HG03571 (cell line): ENCODE measurements at regions not wholly inside any gene's neighbourhood (a gene's known extent, or its start where the extent isn't known, plus 50 kb on each side); places are given as distances from the start of the nearest gene placed in this dataset.
A peak's percentile ranks its signal among the peaks of the same experiment; 100 is the strongest.

Source experiments
- ATAC-seq: cut with Tn5 transposase; IDR thresholded peaks from one replicate; pipeline ENCODE4 v1.9.1; 2021; ENCODE audit not compliant: unreplicated experiment

- peak; percentile 80 for ATAC-seq
Measured at GRCh38 chr10:123402656-123403055, 248.5 kb downstream of the BUB3 start.

- no peak for ATAC-seq
Measured at GRCh38 chr10:123404357-123404756, 250.2 kb downstream of the BUB3 start.

GRCh38 chr10:123408660-123409059 lies 254.5 kb downstream of the BUB3 start:
- no peak for ATAC-seq

- ATAC-seq, result no peak
Measured at GRCh38 chr10:123409426-123409825, 255.2 kb downstream of the BUB3 start.

- ATAC-seq, result no peak
Measured at GRCh38 chr10:123409884-123410283, 255.7 kb downstream of the BUB3 start.

GRCh38 chr10:123413353-123413752 lies 252.8 kb upstream of the GPR26 start:
- ATAC-seq, result no peak

GRCh38 chr10:123415523-123415922 lies 250.6 kb upstream of the GPR26 start:
- no peak for ATAC-seq

GRCh38 chr10:123417414-123417813 lies 248.7 kb upstream of the GPR26 start:
- no peak for ATAC-seq

- ATAC-seq, result no peak
Measured at GRCh38 chr10:123421461-123421860, 244.7 kb upstream of the GPR26 start.

- no peak for ATAC-seq
Measured at GRCh38 chr10:123422261-123422660, 243.9 kb upstream of the GPR26 start.

GRCh38 chr10:123424537-123424936 lies 241.6 kb upstream of the GPR26 start:
- ATAC-seq, result no peak

GRCh38 chr10:123425680-123426079 lies 240.5 kb upstream of the GPR26 start:
- no peak for ATAC-seq

- ATAC-seq, result no peak
Measured at GRCh38 chr10:123427165-123427786, 238.9 kb upstream of the GPR26 start.

GRCh38 chr10:123428391-123428790 lies 237.8 kb upstream of the GPR26 start:
- no peak for ATAC-seq

- ATAC-seq, result no peak
Measured at GRCh38 chr10:123429706-123430221, 236.4 kb upstream of the GPR26 start.

GRCh38 chr10:123433539-123433938 lies 232.6 kb upstream of the GPR26 start:
- ATAC-seq, result no peak

- ATAC-seq, result no peak
Measured at GRCh38 chr10:123434435-123435039, 231.6 kb upstream of the GPR26 start.

GRCh38 chr10:123442901-123443300 lies 223.3 kb upstream of the GPR26 start:
- ATAC-seq, result peak; percentile 95

GRCh38 chr10:123443924-123444323 lies 222.2 kb upstream of the GPR26 start:
- ATAC-seq, result no peak

GRCh38 chr10:123445261-123445775 lies 220.8 kb upstream of the GPR26 start:
- ATAC-seq, result no peak

- no peak for ATAC-seq
Measured at GRCh38 chr10:123446449-123447156, 219.6 kb upstream of the GPR26 start.
